A549 (cell line): ENCODE measurements at regions not wholly inside any gene's neighbourhood (a gene's known extent, or its start where the extent isn't known, plus 50 kb on each side); places are given as distances from the start of the nearest gene placed in this dataset.

Source experiments
- EP300 ChIP-seq, 2 experiments: fragments of >200 bp; sonication (Bioruptor Twin); formaldehyde crosslinking; IDR thresholded peaks; 2 replicates in 1 of 2; 3 replicates in 1 of 2; pipeline ENCODE4 v1.6.1; 2016 to 2017
- MAFK ChIP-seq: fragments of 450-650 bp; IDR thresholded peaks from 2 replicates; pipeline ENCODE4 v1.6.1; 2014; ENCODE audit not compliant: partially characterized antibody
- PHF8 ChIP-seq: fragments of 200-600 bp; sonication (generic); IDR thresholded peaks from 2 replicates; pipeline ENCODE4 v1.6.1; 2016; ENCODE audit warnings: low read depth, mild to moderate bottlenecking, antibody characterized with exemption, moderate library complexity, borderline replicate concordance
- POLR2A ChIP-seq: IDR thresholded peaks from 2 replicates; pipeline ENCODE4 v1.6.1; 2012; ENCODE audit warnings: mild to moderate bottlenecking, low read length
- RAD21 ChIP-seq, 2 experiments: fragments of >200 bp in 1 of 2; sonication (Bioruptor Twin) in 1 of 2; formaldehyde crosslinking in 1 of 2; IDR thresholded peaks in 1 of 2; conservative IDR thresholded peaks in 1 of 2; 2 replicates in 1 of 2; 3 replicates in 1 of 2; pipeline ENCODE4 v1.6.1; 2012 to 2018; ENCODE audit warnings: inconsistent platforms in 1 of 2
- REST ChIP-seq: fragments of 200-600 bp; sonication (generic); IDR thresholded peaks from 2 replicates; pipeline ENCODE4 v1.6.1; 2016; ENCODE audit warnings: antibody characterized with exemption, mild to moderate bottlenecking, moderate library complexity
- RFX5 ChIP-seq: fragments of 450-650 bp; IDR thresholded peaks from 2 replicates; pipeline ENCODE4 v1.7.1; 2014; ENCODE audit warnings: antibody characterized with exemption, mild to moderate bottlenecking, moderate library complexity
- USF2 ChIP-seq: fragments of 450-650 bp; IDR thresholded peaks from 2 replicates; pipeline ENCODE4 v1.6.1; 2014; ENCODE audit warnings: antibody characterized with exemption
- ZSCAN20 ChIP-seq: fragments of 250-450 bp; sonication (Bioruptor Pico); IDR thresholded peaks from 2 replicates; pipeline ENCODE4 v1.8.0; 2022; ENCODE audit warnings: mild to moderate bottlenecking, moderate library complexity
- TF ChIP-seq, protein P1 (sequence below): fragments of >200 bp; sonication (Bioruptor Twin); formaldehyde crosslinking; IDR thresholded peaks from 3 replicates; pipeline ENCODE4 v1.5.1; 2016
- TF ChIP-seq, protein P2 (sequence below): IDR thresholded peaks from 2 replicates; pipeline ENCODE4 v1.6.1; 2012; ENCODE audit warnings: low read depth, borderline replicate concordance

DNA sequence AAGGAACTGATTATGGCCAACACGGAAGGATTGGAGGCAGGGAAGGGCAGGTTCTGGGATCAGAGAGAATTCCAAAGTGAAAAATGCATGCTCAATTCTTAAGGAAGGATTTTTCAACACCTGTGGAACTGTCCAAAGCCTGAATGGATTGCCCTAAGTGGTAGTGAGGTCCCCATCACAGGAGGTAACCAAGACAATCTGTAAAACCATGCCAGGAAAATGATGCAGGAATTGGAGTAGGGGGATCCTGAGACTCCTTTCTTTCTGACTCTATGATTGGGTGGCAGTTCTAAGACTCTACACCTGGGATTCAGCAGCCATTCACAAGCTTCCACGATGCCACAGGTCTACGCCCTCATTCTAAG, 56.5 kb upstream of the ZNRF4 start:
- TF ChIP-seq USF2 (no peak), EP300 (IDR thresholded peaks at IDR 0.05) (no peak), RFX5 (no peak), MAFK (no peak), RAD21 (conservative IDR thresholded peaks at IDR 0.05 in 1 of 2, IDR thresholded peaks at IDR 0.05 in 1 of 2) (no peak), PHF8 (no peak), POLR2A (no peak), ZSCAN20 (CRISPR knock-in tag) (no peak), REST (no peak)
- TF ChIP-seq, protein P1, sequence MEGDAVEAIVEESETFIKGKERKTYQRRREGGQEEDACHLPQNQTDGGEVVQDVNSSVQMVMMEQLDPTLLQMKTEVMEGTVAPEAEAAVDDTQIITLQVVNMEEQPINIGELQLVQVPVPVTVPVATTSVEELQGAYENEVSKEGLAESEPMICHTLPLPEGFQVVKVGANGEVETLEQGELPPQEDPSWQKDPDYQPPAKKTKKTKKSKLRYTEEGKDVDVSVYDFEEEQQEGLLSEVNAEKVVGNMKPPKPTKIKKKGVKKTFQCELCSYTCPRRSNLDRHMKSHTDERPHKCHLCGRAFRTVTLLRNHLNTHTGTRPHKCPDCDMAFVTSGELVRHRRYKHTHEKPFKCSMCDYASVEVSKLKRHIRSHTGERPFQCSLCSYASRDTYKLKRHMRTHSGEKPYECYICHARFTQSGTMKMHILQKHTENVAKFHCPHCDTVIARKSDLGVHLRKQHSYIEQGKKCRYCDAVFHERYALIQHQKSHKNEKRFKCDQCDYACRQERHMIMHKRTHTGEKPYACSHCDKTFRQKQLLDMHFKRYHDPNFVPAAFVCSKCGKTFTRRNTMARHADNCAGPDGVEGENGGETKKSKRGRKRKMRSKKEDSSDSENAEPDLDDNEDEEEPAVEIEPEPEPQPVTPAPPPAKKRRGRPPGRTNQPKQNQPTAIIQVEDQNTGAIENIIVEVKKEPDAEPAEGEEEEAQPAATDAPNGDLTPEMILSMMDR = no peak
- TF ChIP-seq, protein P2, sequence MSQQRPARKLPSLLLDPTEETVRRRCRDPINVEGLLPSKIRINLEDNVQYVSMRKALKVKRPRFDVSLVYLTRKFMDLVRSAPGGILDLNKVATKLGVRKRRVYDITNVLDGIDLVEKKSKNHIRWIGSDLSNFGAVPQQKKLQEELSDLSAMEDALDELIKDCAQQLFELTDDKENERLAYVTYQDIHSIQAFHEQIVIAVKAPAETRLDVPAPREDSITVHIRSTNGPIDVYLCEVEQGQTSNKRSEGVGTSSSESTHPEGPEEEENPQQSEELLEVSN = no peak
